Fibroblast of skin of left biceps (primary cell): ENCODE measurements at regions not wholly inside any gene's neighbourhood (a gene's known extent, or its start where the extent isn't known, plus 50 kb on each side); places are given as distances from the start of the nearest gene placed in this dataset.

Experiments
- DNase-seq, 2 experiments: peaks; one replicate each; pipeline ENCODE4 v3.0.0-alpha.2; 2013; ENCODE audit warnings: low read depth in 2 of 2

GRCh38 chr3:117660941-117661817 is 951.6 kb downstream of the TUSC7 start:
- peak; percentile 79 to 87 for DNase-seq

- DNase-seq, result no peak
Observed at GRCh38 chr3:117661818-117662095, 952.2 kb downstream of the TUSC7 start.

- DNase-seq, result no peak
Observed at GRCh38 chr3:117665296-117665695, 955.7 kb downstream of the TUSC7 start.

GRCh38 chr3:117666325-117666724 is 956.7 kb downstream of the TUSC7 start:
- DNase-seq, result no peak

- no peak for DNase-seq
Observed at GRCh38 chr3:117666812-117667211, 957.2 kb downstream of the TUSC7 start.

- DNase-seq, result no peak
Observed at GRCh38 chr3:117669774-117670173, 960.2 kb downstream of the TUSC7 start.

- no peak for DNase-seq
Observed at GRCh38 chr3:117671722-117672318, 962.2 kb downstream of the TUSC7 start.

GRCh38 chr3:117674321-117674720 is 964.7 kb downstream of the TUSC7 start:
- no peak for DNase-seq

GRCh38 chr3:117681619-117682018 is 972.0 kb downstream of the TUSC7 start:
- peak; percentile 57 to 64 for DNase-seq

GRCh38 chr3:117687096-117687495 is 977.5 kb downstream of the TUSC7 start:
- DNase-seq, result no peak

- DNase-seq, result no peak
Observed at GRCh38 chr3:117688583-117688982, 979.0 kb downstream of the TUSC7 start.

GRCh38 chr3:117691526-117691925 is 981.9 kb downstream of the TUSC7 start:
- no peak for DNase-seq

- DNase-seq, result peak in 1 of 2 experiments; percentile 38
Observed at GRCh38 chr3:117692416-117692995, 982.9 kb downstream of the TUSC7 start.

- peak in 1 of 2 experiments; percentile 23 for DNase-seq
Observed at GRCh38 chr3:117695321-117695720, 985.7 kb downstream of the TUSC7 start.

- no peak for DNase-seq
Observed at GRCh38 chr3:117695871-117696645, 986.5 kb downstream of the TUSC7 start.

GRCh38 chr3:117696851-117697407 is 987.4 kb downstream of the TUSC7 start:
- no peak for DNase-seq

- no peak for DNase-seq
Observed at GRCh38 chr3:117699058-117699457, 989.5 kb downstream of the TUSC7 start.

GRCh38 chr3:117700573-117701360 is 991.2 kb downstream of the TUSC7 start:
- peak; percentile 53 to 58 for DNase-seq

- DNase-seq, result no peak
Observed at GRCh38 chr3:117705011-117705410, 995.4 kb downstream of the TUSC7 start.

- peak; percentile 95 to 96 for DNase-seq
Observed at GRCh38 chr3:117706037-117706436, 996.5 kb downstream of the TUSC7 start.

- peak in 1 of 2 experiments; percentile 20 for DNase-seq
Observed at GRCh38 chr3:117706756-117707155, 997.2 kb downstream of the TUSC7 start.
